Activated naive CD4-positive, alpha-beta T cell treated with anti-CD3 and anti-CD28 coated beads, Interleukin-2, amount 50 U/mL, for 16 hours (primary cell): ENCODE measurements at regions not wholly inside any gene's neighbourhood (a gene's known extent, or its start where the extent isn't known, plus 50 kb on each side); places are given as distances from the start of the nearest gene placed in this dataset.
"Not testable (repeated sequence)": the region's sequence is repeated elsewhere in the genome, so short reads cannot be mapped to it uniquely, and the experiment has no call there.

Experiments
- DNase-seq: peaks from one replicate; pipeline ENCODE4 v3.0.0-alpha.2; 2020

GRCh38 chr5:6273090-6273735 is 105.1 kb downstream of the MED10 start:
- DNase-seq = no peak

GRCh38 chr5:6269925-6270324 is 108.4 kb downstream of the MED10 start:
- no peak for DNase-seq

- no peak for DNase-seq
Observed at GRCh38 chr5:6266671-6267197, 111.6 kb downstream of the MED10 start.

DNA sequence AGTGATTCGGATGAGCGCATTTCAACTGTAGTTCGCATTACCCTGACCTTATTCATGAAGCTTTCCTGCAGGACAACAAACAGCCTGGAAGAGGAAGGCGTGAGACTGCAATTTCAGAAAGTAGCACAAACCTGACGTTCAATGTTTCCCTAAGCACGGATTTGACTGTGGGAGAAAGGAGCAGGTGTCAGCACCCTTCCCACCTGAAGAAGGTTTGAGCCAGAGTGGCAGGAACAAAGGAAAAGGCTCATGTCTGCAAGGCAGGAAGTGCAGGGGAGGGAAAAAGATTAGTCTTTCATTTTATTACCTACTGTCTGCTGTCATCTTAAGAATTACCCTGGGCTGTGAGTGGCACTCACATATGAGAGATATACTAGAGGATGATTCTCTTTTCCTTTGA is 114.0 kb downstream of the MED10 start:
- DNase-seq = no peak

DNA sequence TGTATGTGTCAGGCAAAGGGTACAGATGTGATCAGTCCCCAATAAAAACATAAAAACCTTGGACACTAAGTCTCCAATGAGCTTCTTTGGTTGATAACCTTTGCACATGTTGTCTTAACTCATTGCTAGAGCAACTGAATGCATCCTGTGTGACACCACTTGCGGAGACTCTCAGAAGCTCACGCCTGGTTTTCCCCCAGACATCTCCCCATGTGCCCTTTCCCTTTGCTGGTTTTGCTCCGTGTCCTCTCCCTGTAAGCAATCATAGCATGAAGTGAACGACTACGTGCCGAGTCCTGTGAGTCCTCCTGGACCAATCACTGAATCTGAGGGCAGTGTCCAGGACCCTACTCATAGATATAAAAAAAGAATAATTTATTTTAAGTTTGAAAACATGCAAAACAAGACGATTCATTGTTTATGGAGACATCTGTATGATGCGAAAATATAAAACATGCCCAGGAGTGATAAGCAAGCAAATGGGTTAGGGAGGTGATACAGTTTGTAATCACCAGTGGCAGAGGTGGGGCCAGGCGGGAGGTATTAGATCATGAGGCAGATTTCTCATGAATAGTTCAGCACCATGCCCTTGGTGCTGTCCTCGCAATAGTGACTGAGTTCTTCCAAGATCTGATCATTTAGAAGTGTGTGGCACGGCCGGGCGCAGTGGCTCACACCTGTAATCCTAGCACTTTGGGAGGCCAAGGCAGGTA is 115.5 kb downstream of the MED10 start:
- no peak for DNase-seq

DNA sequence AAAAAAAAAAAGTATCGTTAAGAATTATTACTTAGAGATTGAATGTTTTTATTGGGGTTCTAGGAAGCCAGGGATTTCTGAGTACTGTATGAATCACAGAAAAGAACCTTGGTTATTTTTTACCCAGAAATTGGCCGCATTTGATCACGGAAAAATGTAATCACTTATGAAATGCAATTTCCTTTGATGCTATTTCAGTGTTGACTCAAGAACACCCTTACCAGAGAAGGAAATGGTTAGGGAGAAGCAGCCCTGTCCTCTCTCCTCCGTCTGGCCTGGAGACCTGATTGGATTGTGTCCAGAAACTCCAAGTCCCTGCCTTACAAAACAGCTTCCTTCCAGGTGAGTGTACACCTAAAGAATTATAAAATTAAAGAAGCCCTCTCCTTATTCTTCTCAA is 116.7 kb downstream of the MED10 start:
- DNase-seq = no peak

DNA sequence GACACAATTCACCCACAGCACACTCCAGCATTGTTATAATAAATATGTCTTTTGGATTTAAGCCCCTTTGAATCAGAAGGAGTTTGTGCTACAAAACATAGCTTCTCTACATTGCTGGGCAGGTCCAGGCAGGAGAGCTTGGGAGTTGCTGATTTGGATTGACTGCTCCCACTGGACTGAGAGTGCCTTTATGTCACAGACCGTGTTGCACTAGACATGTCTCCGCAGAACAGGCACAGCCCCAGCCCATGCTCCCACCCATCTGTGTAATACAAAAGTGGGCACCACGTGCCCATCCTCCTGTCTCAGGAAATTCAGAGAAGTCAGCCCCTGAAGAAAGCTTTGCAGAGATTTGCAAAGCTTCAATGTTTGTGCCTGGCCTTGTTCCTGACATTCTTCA is 117.1 kb downstream of the MED10 start:
- no peak for DNase-seq

- DNase-seq = no peak
Observed at GRCh38 chr5:6260846-6261245, 117.5 kb downstream of the MED10 start.

GRCh38 chr5:6256901-6257300 is 121.4 kb downstream of the MED10 start:
- no peak for DNase-seq

DNA sequence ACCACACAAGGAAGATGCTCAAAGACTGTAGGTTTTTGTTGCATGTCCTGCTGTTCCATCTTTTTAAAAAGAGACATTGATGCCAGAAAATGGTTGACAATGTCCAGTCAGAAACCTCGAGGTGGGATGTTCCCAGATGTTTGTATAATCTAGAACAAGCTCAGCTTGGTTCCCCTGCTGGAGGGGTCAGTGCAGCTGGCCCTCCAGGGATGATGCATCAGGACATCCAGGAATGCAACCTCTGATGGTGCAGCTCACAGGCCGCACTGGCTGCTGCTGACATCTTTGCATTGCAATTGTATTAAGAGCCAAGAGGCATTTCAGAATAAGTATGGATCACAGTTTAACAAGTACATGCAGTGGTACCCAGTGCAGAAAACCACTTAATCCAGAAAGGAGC is 122.4 kb downstream of the MED10 start:
- no peak for DNase-seq

GRCh38 chr5:6253846-6254245 is 124.5 kb downstream of the MED10 start:
- no peak for DNase-seq

- DNase-seq = no peak
Observed at GRCh38 chr5:6253281-6253680, 125.1 kb downstream of the MED10 start.

- no peak for DNase-seq
Observed at GRCh38 chr5:6252581-6252980, 125.8 kb downstream of the MED10 start.

- DNase-seq = no peak
Observed at GRCh38 chr5:6251565-6252102, 126.7 kb downstream of the MED10 start.

DNA sequence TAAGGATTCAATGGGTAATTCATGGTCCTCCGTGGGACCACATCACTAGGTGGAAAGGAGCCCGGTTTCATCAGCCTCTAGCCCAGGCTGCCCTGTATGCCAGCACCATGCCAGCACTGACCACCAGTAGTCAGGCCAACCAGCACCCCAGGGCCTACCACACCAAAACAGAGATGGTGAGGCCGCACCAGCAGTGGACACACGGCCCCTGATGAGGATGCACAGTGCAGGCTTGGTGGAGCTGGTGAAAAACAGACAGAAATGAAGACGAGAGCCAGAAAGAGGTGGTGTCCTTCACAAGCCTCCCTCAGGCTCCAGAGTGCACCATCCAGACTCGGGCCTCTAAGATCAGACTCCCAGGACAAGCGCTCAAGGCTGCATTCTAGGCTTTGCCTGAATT is 128.2 kb downstream of the MED10 start:
- DNase-seq = no peak

- no peak for DNase-seq
Observed at GRCh38 chr5:6248132-6248531, 130.2 kb downstream of the MED10 start.

- DNase-seq = no peak
Observed at GRCh38 chr5:6246820-6247437, 131.4 kb downstream of the MED10 start.

DNA sequence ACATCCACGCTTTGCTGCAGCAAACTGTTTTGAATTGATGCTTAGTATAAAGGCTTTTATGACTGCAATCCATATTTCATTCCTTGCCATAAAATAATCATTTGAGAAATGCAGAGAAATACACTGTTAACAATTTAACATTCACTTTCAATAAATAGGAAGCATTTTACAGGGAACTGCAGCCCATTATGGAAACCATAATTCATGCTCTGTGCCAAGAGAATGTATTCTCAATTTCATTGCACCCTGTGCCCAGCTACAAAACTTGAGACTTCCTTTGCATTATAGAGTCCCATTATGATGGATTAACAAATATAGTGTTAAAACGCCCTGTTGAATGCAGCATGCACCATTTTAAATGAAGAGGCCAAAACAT is 134.0 kb downstream of the MED10 start:
- no peak for DNase-seq

DNA sequence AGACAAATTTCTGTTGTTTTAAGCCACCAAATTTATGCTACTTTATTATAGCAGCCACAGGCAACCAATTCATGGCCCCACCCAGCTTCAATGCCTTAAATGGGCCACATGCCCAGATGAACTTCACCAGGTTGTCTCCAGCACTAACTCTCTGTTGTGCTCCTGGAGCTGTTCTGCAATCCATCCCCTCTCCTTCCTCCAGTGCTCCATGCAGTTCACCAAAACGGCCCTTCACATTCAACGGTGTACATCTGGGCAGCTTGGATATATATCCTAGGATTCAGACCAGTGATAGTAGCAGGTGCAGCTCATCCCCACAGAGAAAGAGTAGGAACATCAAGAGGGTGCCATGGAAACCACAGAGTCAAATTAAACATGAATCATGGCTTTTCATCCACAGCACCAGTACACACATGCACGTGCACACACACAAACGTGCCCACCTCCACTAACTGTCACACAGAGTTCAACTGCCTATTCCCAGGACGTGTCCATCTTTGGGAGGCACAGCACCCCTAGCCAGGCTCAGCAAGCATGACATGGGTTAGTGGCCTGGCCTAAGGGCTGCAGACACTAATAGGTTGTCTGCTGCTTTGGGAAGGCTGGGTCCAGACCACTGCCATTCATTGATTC is 134.5 kb downstream of the MED10 start:
- no peak for DNase-seq

DNA sequence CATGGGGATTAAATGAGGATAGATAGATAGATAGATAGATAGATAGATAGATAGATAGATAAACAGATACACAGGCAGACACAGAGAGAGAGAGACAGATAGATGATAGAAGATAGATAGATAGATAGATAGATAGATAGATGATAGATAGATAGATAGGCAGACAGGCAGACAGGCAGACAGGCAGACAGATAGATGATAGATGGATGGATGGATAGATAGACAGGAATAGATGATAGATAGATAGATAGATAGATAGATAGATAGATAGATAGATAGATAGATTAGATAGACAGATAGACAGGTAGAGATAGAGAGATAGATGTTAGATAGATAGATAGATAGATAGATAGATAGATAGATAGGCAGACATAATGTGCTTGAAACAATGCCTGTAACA is 137.3 kb downstream of the MED10 start:
- DNase-seq = not testable (repeated sequence)

- no peak for DNase-seq
Observed at GRCh38 chr5:6236858-6237481, 141.4 kb downstream of the MED10 start.

GRCh38 chr5:6236170-6236793 is 142.1 kb downstream of the MED10 start:
- DNase-seq = no peak

GRCh38 chr5:6235726-6236125 is 142.6 kb downstream of the MED10 start:
- no peak for DNase-seq
